ENCODE measurements at regions not wholly inside any gene's neighbourhood (a gene's known extent, or its start where the extent isn't known, plus 50 kb on each side); places are given as distances from the start of the nearest gene placed in this dataset.

DNA sequence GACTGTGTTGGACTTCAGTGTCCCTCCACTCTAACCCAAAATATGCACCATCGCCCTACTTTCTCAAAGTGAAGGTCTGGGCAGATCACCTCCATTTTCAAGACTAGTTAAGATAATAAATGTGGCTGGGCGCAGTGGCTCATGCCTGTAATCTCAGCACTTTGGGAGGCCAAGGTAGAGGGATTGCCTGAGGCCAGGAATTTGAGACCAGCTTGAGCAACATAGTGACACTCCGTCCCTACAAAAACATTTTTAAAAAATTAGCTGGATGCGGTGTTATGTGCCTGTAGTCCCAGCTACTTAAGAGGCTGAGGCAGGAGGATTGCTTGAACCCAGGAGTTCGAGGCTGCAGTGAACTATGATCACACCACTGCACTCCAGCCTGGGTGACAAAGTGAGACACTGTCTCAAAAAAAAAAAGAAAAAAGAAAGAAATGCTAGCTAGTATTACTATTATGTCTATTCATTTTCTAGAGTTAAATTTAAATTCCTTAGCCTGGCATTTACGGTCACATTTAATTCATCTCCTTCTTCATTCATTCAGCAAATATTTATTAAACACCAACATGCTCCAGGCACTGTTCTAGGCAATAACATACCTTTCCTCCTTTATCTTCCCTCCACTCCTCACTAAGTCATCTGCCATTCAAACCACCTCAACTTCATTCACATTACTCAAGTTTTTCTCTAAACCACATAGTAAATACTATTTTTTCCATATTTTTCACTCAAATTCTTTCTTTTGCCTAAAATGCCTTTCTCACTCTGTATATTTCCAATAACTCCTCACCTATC, 96.1 kb upstream of the XYLT1 start:
- TF ChIP-seq, protein P1, sequence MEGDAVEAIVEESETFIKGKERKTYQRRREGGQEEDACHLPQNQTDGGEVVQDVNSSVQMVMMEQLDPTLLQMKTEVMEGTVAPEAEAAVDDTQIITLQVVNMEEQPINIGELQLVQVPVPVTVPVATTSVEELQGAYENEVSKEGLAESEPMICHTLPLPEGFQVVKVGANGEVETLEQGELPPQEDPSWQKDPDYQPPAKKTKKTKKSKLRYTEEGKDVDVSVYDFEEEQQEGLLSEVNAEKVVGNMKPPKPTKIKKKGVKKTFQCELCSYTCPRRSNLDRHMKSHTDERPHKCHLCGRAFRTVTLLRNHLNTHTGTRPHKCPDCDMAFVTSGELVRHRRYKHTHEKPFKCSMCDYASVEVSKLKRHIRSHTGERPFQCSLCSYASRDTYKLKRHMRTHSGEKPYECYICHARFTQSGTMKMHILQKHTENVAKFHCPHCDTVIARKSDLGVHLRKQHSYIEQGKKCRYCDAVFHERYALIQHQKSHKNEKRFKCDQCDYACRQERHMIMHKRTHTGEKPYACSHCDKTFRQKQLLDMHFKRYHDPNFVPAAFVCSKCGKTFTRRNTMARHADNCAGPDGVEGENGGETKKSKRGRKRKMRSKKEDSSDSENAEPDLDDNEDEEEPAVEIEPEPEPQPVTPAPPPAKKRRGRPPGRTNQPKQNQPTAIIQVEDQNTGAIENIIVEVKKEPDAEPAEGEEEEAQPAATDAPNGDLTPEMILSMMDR (IDR thresholded peaks at IDR 0.05; ENCODE audit: low read depth, low read length): no peak
- no peak overlapping the region for H3K4me3 ChIP-seq (ENCODE audit: low read depth, low read length)

- TF ChIP-seq, protein P1 (IDR thresholded peaks at IDR 0.05; ENCODE audit: low read depth, low read length): no peak
- H3K4me3 ChIP-seq (ENCODE audit: low read depth, low read length): no peak overlapping the region
These were observed 95.3 kb upstream of the XYLT1 start for GRCh38 chr16:17566075-17566474.

GRCh38 chr16:17565605-17566004, 94.8 kb upstream of the XYLT1 start:
- TF ChIP-seq, protein P1 (IDR thresholded peaks at IDR 0.05; ENCODE audit: low read depth, low read length): no peak
- H3K4me3 ChIP-seq (ENCODE audit: low read depth, low read length): no peak overlapping the region

- TF ChIP-seq, protein P1 (IDR thresholded peaks at IDR 0.05; ENCODE audit: low read depth, low read length): no peak
- no peak overlapping the region for H3K4me3 ChIP-seq (ENCODE audit: low read depth, low read length)
These were observed 94.1 kb upstream of the XYLT1 start for GRCh38 chr16:17564856-17565255.

DNA sequence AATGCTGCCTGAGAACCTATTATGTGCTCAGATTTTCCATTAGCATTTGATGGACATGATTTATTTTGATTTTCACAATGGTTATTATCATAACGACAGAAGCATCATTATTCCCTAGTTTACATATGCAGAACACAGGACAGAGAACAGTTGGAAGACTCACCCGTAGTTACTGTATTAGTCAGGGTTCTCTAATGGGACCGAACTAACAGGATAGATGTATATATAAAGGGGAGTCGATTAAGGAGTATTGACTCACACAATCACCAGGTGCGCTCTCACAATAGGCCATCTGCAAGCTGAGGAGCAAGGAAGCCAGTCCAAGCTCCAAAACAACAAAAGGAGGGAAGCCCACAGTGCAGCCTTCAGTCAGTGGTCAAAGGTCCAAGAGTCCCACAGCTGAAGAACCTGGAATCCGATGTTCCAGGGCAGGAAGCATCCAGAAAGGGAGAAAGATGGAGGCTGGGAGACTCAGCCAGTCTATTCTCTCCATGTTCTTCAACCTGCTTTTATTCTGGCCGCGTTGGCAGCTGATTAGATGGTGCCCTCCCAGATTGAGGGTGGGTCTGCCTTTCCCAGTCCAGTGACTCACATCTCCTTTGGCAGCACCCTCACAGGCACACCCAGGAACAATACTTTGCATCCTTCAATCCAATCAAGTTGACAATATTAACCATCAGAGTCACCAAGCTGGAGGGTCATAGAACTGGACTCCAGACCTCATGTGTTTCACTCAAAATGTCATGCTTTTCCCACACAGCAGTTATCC, 92.7 kb upstream of the XYLT1 start:
- no peak overlapping the region for H3K4me3 ChIP-seq (ENCODE audit: low read depth, low read length)
- TF ChIP-seq, protein P1 (IDR thresholded peaks at IDR 0.05; ENCODE audit: low read depth, low read length): no peak

DNA sequence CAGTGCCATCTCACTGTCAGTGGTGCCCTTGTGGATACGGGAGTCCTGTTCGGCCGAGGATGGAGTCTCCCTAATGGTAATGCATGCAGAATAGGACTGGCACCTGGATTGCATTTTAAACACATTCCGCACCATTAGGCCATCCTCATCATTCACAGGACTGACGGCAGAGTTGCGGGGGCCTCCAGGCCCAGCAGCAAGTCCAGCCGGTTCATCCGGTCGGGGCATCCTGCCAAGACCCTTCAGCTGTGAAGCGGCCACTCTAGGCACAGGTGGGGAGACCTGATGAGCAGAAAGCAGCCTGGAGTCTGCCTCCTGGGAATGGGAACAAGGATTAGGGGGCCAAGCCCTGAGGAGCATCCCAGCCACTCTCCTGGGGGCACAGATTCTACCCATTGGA, 90.3 kb upstream of the XYLT1 start:
- TF ChIP-seq, protein P1 (IDR thresholded peaks at IDR 0.05; ENCODE audit: low read depth, low read length): no peak
- H3K4me3 ChIP-seq (ENCODE audit: low read depth, low read length): no peak overlapping the region

GRCh38 chr16:17560548-17560947, 89.8 kb upstream of the XYLT1 start:
- no peak overlapping the region for H3K4me3 ChIP-seq (ENCODE audit: low read depth, low read length)
- TF ChIP-seq, protein P1 (IDR thresholded peaks at IDR 0.05; ENCODE audit: low read depth, low read length): no peak

Data from WI38 (cell line).